Frontal cortex (tissue), 3 donors: ENCODE measurements at regions not wholly inside any gene's neighbourhood (a gene's known extent, or its start where the extent isn't known, plus 50 kb on each side); places are given as distances from the start of the nearest gene placed in this dataset.
"Not testable (repeated sequence)": the region's sequence is repeated elsewhere in the genome, so short reads cannot be mapped to it uniquely, and the experiment has no call there.

ENCODE experiments used
- DNase-seq, 2 donors: peaks; one replicate each; pipeline ENCODE4 v3.0.0; 2012; ENCODE audit warnings: low spot score in 2 of 2
- FAIRE-seq: peaks from 2 replicates; lab custom pipeline; 2012; peaks lifted over from hg19 to GRCh38; lab: Jason Lieb, UNC
- donor health status: control.
- donor health status: control.
- donor health status: control.

GRCh38 chr7:125357676-125358455, 428.2 kb upstream of the POT1 start:
- DNase-seq (no peak), FAIRE-seq (no peak)

GRCh38 chr7:125355899-125356298, 426.3 kb upstream of the POT1 start:
- DNase-seq = no peak
- FAIRE-seq = no peak

GRCh38 chr7:125347269-125347668, 417.6 kb upstream of the POT1 start:
- DNase-seq = no peak
- FAIRE-seq = no peak

DNA sequence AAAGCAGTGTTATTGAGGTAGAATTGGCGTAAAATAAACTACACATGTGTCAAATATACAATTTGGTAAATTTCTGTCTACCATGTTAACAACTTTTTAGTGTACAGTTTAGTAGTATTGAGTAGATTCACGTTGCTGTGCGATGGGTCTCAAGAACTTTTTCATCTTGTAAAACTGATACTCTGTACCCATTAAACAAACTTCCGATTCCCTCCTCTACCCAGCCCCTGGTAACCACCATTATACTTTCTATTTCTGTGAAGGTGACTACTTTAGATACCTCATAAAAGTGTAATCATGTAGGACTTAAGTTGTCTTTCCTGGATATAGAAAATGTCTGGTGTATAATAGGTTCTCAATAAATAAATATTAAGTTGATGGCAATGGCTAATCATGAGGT, 408.5 kb upstream of the POT1 start:
- no peak for FAIRE-seq
- DNase-seq = no peak

DNA sequence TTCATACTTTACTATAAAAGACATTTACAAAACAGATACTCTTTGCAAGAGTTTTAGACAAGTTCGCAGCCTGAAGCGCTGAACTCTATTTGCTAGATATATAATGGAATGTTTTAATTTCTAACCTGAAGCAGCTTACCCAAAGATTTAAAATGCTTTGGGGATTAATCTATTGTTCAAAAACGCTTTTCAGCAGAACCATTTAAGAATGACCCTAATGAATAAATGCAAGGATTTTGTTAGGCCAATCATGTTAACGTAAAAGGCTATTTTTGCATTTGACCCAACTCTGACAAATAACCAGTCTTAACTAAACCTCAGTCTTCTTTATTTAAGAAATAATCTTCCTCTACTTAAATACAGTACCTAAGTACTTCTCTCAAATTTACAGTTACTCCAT, 406.7 kb upstream of the POT1 start:
- FAIRE-seq (no peak), DNase-seq (no peak)

- DNase-seq (no peak), FAIRE-seq (no peak)
Observed at GRCh38 chr7:125326666-125327255, 397.1 kb upstream of the POT1 start.

DNA sequence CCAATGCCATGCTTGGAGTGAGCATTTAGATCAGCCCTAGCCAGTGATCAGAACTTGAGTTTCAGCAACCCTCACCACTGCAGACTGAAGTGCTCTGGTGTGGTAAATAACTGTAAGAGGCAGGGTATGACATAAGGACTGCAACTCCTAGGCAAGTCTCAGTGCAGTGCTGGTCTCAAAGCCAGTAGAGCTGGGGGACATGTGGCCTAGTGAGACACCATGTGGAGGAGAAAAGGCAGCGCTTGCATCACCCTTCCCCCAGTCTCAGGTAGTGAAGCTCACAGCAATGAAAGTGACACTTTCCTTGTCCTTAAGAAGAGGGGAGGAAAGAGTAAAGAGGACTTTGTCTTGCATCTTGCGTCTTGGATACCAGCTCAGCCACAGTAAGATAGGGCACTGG, 386.8 kb upstream of the POT1 start:
- FAIRE-seq = no peak
- no peak for DNase-seq

DNA sequence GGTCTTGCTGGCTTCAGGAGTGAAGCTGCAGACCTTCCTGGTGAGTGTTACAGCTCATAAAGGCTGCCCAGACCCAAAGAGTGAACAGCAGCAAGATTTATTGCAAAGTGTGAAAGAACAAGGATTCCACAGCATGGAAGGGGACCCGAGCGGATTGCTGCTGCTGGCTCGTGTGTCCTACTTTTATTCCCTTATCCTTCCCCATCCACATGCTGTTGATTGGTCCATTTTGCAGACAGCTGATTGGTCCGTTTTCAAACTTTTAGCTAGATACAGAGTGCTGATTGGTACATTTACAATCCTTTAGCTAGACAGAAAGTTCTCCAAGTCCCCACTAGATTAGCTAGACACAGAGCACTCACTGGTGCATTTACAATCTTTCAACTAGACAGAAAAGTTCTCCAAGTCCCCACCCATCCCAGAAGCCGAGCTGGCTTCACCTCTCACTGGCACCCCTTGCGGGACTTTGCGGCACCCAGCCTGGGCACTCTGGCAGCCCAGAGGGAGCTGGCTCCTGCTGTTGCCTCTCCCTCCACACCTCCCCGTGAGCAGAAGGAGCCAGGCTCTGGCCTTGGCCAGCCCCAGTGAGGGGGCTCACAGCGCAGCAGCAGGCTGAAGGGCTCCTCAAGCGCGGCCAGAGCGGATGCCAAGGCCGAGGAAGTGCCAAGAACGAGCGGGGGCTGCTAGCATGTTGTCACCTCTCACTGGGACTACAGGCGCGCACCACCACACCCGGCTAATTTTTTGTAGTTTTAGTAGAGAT, 369.6 kb upstream of the POT1 start:
- FAIRE-seq = no peak
- DNase-seq = no peak

GRCh38 chr7:125279961-125280360, 350.3 kb upstream of the POT1 start:
- no peak for DNase-seq

GRCh38 chr7:125278318-125278717, 348.7 kb upstream of the POT1 start:
- no peak for FAIRE-seq
- DNase-seq = no peak

More at GRCh38 chr7:125279961-125280360, 350.3 kb upstream of the POT1 start:
- FAIRE-seq = no peak

DNA sequence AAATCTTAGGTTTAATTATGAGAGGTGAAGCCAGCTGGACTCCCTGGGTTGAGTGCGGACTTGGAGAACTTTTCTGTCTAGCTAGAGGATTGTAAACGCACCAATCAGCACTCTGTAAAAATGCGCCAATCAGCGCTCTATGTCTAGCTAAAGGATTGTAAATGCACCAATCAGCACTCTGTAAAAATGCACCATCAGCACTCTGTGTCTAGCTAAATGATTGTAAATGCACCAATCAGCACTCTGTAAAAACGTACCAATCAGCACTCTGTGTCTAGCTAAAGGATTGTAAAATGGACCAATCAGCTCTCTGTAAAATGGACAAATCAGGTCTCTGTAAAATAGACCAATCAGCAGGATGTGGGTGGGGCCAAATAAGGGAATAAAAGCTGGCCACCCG, 345.1 kb upstream of the POT1 start:
- not testable (repeated sequence) for FAIRE-seq, DNase-seq

GRCh38 chr7:125264174-125264856, 334.7 kb upstream of the POT1 start:
- DNase-seq, FAIRE-seq: not testable (repeated sequence)

- not testable (repeated sequence) for DNase-seq, FAIRE-seq
Observed at GRCh38 chr7:125258876-125259417, 329.3 kb upstream of the POT1 start.

- DNase-seq = no peak
- FAIRE-seq = no peak
Observed at GRCh38 chr7:125257617-125258016, 328.0 kb upstream of the POT1 start.

DNA sequence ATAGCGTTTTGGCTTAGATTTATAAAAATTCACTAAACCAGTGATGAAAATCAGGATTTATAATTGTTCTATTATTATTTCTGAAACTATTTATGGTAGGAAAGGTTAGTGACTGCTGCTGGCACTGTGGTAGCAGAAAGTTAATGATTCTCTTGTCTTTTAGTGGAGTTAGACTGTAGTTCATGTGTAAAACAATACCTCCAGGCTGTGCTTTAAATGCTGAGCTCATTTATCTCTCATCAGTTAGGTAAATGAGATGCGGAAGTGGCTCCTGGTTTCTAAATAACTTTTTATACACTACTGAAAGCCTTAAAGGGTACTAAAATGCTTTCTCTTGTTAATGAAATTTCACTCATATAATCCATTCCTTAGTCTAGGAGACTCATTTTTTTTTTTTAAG, 326.8 kb upstream of the POT1 start:
- no peak for DNase-seq
- FAIRE-seq = no peak

- DNase-seq (no peak), FAIRE-seq (no peak)
Observed at GRCh38 chr7:125255810-125256209, 326.2 kb upstream of the POT1 start.

DNA sequence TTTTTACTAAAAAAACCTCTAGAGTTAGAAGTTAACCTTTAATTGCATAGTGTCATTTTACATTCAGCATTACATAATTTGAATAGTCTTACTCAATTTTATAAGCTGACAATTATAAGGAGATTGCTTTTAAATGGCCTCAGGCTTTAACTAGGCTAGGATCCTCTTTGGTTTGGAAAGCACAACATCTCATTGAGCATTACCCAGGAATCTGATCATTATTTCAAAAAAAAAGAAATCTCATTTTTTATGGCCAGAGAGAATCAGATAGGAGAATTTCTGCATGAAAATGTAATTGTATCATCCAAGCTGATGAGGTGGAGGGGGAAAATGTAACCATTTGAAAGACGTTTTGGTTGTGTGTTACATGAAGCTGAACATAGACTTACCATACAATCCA, 324.9 kb upstream of the POT1 start:
- no peak for DNase-seq
- FAIRE-seq = no peak

- FAIRE-seq (no peak), DNase-seq (no peak)
Observed at GRCh38 chr7:125253452-125254190, 324.0 kb upstream of the POT1 start.

DNA sequence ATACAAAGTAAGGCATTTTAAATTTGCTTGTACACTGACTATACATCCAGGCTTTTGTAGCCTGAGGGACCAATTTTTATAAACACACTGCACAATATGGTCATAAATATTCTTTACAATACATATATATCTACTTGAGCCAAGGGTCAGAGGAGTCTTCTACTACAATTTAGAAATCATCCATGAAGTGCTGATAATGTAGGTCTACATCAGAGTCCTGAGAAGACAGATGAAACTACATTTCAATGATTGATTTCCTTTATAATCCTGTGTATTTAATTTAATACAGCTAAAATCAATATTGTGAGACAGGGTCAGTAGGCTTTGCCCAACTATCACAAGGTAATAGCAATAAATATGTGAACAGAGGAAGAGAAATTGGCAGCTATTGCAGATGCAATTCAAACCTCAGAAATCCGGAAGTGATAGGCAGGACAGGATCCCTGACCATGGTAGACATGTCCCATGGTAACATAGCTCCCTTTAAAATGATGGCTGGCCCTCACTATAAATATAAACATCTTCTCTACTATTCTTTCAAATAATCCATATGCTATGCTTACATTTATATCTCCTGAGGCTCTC, 318.0 kb upstream of the POT1 start:
- no peak for FAIRE-seq
- no peak for DNase-seq
